Nephron progenitor cell (in vitro differentiated cells): ENCODE measurements at regions not wholly inside any gene's neighbourhood (a gene's known extent, or its start where the extent isn't known, plus 50 kb on each side); places are given as distances from the start of the nearest gene placed in this dataset.

Experiments
- DNase-seq: peaks from one replicate; pipeline ENCODE4 v3.0.0; 2021
- H3K27ac Mint-ChIP-seq: 2 replicates; pipeline ENCODE4 v1.8.0; 2021; ENCODE audit warnings: mild to moderate bottlenecking, moderate library complexity, mixed read lengths
- H3K27me3 Mint-ChIP-seq: 2 replicates; pipeline ENCODE4 v1.8.0; 2021; ENCODE audit warnings: mild to moderate bottlenecking, low read depth, mixed read lengths; ENCODE audit not compliant: poor library complexity
- H3K36me3 Mint-ChIP-seq: 2 replicates; pipeline ENCODE4 v1.8.0; 2021; ENCODE audit warnings: low read depth, mixed read lengths
- H3K4me1 Mint-ChIP-seq: 2 replicates; pipeline ENCODE4 v1.8.0; 2021; ENCODE audit warnings: mixed read lengths
- H3K4me3 Mint-ChIP-seq: 2 replicates; pipeline ENCODE4 v1.8.0; 2021; ENCODE audit warnings: mild to moderate bottlenecking, moderate library complexity, mixed read lengths
- H3K9me3 Mint-ChIP-seq: 2 replicates; pipeline ENCODE4 v1.8.0; 2021; ENCODE audit warnings: mild to moderate bottlenecking, moderate library complexity, mixed read lengths
- TF ChIP-seq, protein P1 (sequence below): fragments of 200-600 bp; sonication (generic); IDR thresholded peaks from 2 replicates; pipeline ENCODE4 v1.5.0; 2021; ENCODE audit warnings: antibody characterized with exemption

DNA sequence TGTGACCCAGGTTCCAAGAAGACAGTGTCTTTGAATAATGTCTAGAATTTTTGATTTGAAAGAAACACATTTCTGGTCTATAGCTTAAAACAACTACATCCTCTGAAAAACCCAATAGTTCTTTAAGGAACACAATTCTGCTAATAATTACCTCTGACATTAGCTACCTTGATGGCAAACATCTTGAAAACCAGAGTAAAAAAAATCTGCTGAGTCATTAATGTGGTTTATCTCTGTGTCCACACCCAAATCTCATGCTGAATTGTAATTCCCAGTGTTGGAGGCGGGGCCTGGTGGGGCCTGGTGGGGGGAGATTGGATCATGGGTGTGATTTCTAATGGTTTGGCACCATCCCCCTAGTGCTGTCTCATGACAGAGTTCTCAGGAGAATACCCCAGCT, 1233.8 kb downstream of the NLGN4X start:
- H3K4me1 Mint-ChIP-seq = no peaks in the 10 kb centered on the region
- TF ChIP-seq, protein P1, sequence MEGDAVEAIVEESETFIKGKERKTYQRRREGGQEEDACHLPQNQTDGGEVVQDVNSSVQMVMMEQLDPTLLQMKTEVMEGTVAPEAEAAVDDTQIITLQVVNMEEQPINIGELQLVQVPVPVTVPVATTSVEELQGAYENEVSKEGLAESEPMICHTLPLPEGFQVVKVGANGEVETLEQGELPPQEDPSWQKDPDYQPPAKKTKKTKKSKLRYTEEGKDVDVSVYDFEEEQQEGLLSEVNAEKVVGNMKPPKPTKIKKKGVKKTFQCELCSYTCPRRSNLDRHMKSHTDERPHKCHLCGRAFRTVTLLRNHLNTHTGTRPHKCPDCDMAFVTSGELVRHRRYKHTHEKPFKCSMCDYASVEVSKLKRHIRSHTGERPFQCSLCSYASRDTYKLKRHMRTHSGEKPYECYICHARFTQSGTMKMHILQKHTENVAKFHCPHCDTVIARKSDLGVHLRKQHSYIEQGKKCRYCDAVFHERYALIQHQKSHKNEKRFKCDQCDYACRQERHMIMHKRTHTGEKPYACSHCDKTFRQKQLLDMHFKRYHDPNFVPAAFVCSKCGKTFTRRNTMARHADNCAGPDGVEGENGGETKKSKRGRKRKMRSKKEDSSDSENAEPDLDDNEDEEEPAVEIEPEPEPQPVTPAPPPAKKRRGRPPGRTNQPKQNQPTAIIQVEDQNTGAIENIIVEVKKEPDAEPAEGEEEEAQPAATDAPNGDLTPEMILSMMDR = no peak
- H3K4me3 Mint-ChIP-seq = no peak overlapping the region
- H3K27ac Mint-ChIP-seq = no peak overlapping the region
- H3K36me3 Mint-ChIP-seq = no peaks in the 10 kb centered on the region
- no peaks in the 10 kb centered on the region for H3K27me3 Mint-ChIP-seq
- H3K9me3 Mint-ChIP-seq = no peaks in the 10 kb centered on the region
- DNase-seq = no peak

DNA sequence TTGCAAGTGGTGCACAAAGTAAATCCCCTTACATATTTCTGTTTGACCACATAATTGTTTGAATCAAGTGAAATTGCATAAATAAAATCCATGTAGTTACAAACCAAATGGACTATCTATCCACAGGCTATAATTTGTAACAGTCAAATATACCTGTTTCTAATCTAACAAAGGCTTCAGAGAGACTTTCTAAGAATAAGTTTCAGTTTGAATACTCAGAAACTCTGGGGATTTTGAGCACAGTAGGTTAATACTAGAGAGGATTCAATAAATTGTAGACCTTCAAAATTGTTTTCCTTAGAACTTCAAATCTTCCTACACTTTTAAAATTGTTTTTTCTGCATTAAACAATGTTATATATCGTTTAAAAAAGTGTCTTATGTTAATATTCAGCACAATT, 1250.1 kb downstream of the NLGN4X start:
- DNase-seq = no peak
- no peaks in the 10 kb centered on the region for H3K36me3 Mint-ChIP-seq
- peaks cover 3% of the 10 kb centered on the region for H3K27me3 Mint-ChIP-seq
- TF ChIP-seq, protein P1 = no peak
- no peak overlapping the region for H3K4me3 Mint-ChIP-seq
- peaks cover 4% of the 10 kb centered on the region for H3K9me3 Mint-ChIP-seq
- H3K4me1 Mint-ChIP-seq = no peaks in the 10 kb centered on the region
- H3K27ac Mint-ChIP-seq = no peak overlapping the region

DNA sequence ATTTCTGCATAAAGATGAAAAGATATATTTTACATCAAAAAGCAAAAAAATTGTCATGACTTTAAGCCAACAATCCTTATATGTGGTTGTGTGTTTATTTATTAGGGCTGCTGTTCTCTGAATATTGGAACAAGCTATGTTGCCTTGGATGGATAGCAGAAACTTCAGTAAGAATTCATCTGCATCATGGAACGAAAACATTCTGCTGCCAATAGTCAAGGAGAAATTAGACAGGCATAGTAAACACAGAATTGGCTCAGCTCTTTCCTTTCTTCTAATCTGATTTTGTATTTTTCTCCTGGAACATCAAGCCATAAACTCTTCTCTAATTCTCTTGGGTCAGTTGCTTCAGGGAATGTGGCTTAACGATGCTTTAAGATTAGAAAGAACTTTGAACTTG, 1257.0 kb downstream of the NLGN4X start:
- no peak for DNase-seq
- H3K36me3 Mint-ChIP-seq = no peaks in the 10 kb centered on the region
- TF ChIP-seq, protein P1 = no peak
- H3K27ac Mint-ChIP-seq = no peak overlapping the region
- H3K4me1 Mint-ChIP-seq = no peaks in the 10 kb centered on the region
- H3K4me3 Mint-ChIP-seq = no peak overlapping the region
- H3K9me3 Mint-ChIP-seq = peaks cover 11% of the 10 kb centered on the region
- H3K27me3 Mint-ChIP-seq = no peaks in the 10 kb centered on the region

DNA sequence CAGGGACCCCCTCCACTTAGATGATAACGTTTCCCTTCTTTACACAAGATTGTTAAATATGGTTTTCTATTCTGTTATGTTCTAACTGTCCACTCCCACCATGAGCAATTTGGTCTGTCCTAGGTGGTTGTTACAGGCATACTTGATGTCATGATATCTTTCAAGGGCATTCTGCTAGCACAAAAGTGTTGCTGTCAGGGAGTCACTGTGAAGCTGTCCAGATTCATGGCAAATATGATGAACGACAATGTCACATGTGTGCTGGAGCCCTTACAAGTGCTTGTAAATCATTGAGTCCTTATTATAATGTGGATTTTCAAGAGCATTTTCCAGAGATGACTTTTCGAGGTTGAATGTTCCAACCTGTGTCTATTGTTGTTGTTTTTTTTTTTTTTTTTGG, 1250.7 kb upstream of the PRKX start:
- no peak for DNase-seq
- no peaks in the 10 kb centered on the region for H3K4me1 Mint-ChIP-seq
- TF ChIP-seq, protein P1 = no peak
- no peak overlapping the region for H3K4me3 Mint-ChIP-seq
- H3K36me3 Mint-ChIP-seq = no peaks in the 10 kb centered on the region
- peaks cover 7% of the 10 kb centered on the region for H3K9me3 Mint-ChIP-seq
- H3K27ac Mint-ChIP-seq = no peak overlapping the region
- H3K27me3 Mint-ChIP-seq = peaks cover 7% of the 10 kb centered on the region

GRCh38 chrX:4963432-4963831, 1250.0 kb upstream of the PRKX start:
- no peaks in the 10 kb centered on the region for H3K4me1 Mint-ChIP-seq
- TF ChIP-seq, protein P1 = no peak

DNA sequence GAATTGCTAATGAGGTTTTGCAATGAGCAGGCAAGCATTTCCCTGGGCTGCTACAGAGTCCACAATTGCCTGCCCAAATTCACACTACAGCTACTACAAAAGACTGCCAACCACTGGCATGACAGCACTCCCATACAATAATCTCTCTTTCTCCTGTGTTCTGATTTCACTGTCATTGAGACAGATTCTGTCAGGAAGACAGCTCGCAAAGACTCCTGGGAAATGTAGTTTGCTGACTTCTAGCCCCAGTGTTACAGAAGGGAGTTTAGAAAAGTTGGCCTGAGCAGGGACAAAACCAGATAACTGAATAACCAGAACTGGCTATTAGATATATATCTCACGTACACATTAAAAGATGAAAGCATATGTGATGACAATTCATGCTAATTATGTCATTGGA, 1231.3 kb upstream of the PRKX start:
- no peak for DNase-seq
- Mint-ChIP-seq H3K27ac (no peak overlapping the region), H3K4me3 (no peak overlapping the region), H3K27me3 (no peaks in the 10 kb centered on the region), H3K36me3 (no peaks in the 10 kb centered on the region), H3K9me3 (peaks cover 9% of the 10 kb centered on the region), H3K4me1 (no peaks in the 10 kb centered on the region)
- TF ChIP-seq, protein P1 = no peak

More at GRCh38 chrX:4963432-4963831, 1250.0 kb upstream of the PRKX start:
- Mint-ChIP-seq H3K4me3 (no peak overlapping the region), H3K9me3 (peaks cover 7% of the 10 kb centered on the region), H3K27me3 (peaks cover 7% of the 10 kb centered on the region), H3K36me3 (no peaks in the 10 kb centered on the region), H3K27ac (peak overlapping the region; percentile 61)
- no peak for DNase-seq
